SU-DHL-6 (cell line): ENCODE measurements at regions not wholly inside any gene's neighbourhood (a gene's known extent, or its start where the extent isn't known, plus 50 kb on each side); places are given as distances from the start of the nearest gene placed in this dataset.

Source experiments
- H2AFZ ChIP-seq: fragments of 200-600 bp; sonication (generic); 2 replicates; pipeline ENCODE4 v1.6.1; 2014; ENCODE audit warnings: low read depth, mild to moderate bottlenecking, moderate library complexity, mixed read lengths, antibody characterized with exemption, low read length; ENCODE audit not compliant: severe bottlenecking
- H3F3A ChIP-seq: fragments of 200-600 bp; shearing (Covaris generic); 2 replicates; pipeline ENCODE4 v1.6.0; 2016; ENCODE audit warnings: antibody characterized with exemption, mild to moderate bottlenecking; ENCODE audit not compliant: insufficient read depth
- H3K27ac ChIP-seq: fragments of 200-600 bp; sonication (generic); 2 replicates; pipeline ENCODE4 v1.5.1; 2016; ENCODE audit warnings: low read depth, mild to moderate bottlenecking, low read length, moderate library complexity, mixed read lengths
- H3K27me3 ChIP-seq: fragments of 200-600 bp; sonication (generic), shearing (Covaris generic); 2 replicates; pipeline ENCODE4 v1.6.0; 2014; ENCODE audit warnings: mild to moderate bottlenecking, low read length
- H3K36me3 ChIP-seq: fragments of 200-600 bp; sonication (generic); 2 replicates; pipeline ENCODE4 v1.6.1; 2014; ENCODE audit warnings: mild to moderate bottlenecking, low read length, mixed read lengths
- H3K4me2 ChIP-seq: fragments of 300-600, 200-600 bp; shearing (Covaris generic), sonication (generic); 2 replicates; pipeline ENCODE4 v1.6.0; 2014; ENCODE audit warnings: low read length, low read depth, mild to moderate bottlenecking; ENCODE audit not compliant: poor library complexity, severe bottlenecking
- H3K4me3 ChIP-seq: fragments of 200-600 bp; sonication (generic); 2 replicates; pipeline ENCODE4 v1.5.1; 2014; ENCODE audit warnings: antibody characterized with exemption, low read length, mild to moderate bottlenecking, mixed read lengths; ENCODE audit not compliant: insufficient read depth, poor library complexity, severe bottlenecking
- H3K79me2 ChIP-seq: fragments of 200-600 bp; sonication (generic); 2 replicates; pipeline ENCODE4 v1.6.1; 2014; ENCODE audit warnings: mild to moderate bottlenecking, low read length, moderate library complexity; ENCODE audit not compliant: insufficient read depth
- H3K9ac ChIP-seq: fragments of 200-600 bp; sonication (generic); 2 replicates; pipeline ENCODE4 v1.7.0; 2014; ENCODE audit warnings: mild to moderate bottlenecking, low read length
- H3K9me2 ChIP-seq: fragments of 200-600 bp; sonication (generic); replicated peaks from 2 replicates; pipeline ENCODE4 v1.6.1; 2014; ENCODE audit warnings: low read length; ENCODE audit not compliant: insufficient read depth
- H3K9me3 ChIP-seq: fragments of 200-600 bp; sonication (generic); 2 replicates; pipeline ENCODE4 v1.6.1; 2014; ENCODE audit warnings: low read length, mixed read lengths; ENCODE audit not compliant: insufficient read depth
- H4K20me1 ChIP-seq: fragments of 200-600 bp; sonication (generic); 2 replicates; pipeline ENCODE4 v1.6.1; 2014; ENCODE audit warnings: low read depth, mild to moderate bottlenecking, antibody characterized with exemption, low read length, moderate library complexity, mixed read lengths
- EZH2phosphoT487 ChIP-seq: fragments of 200-600 bp; sonication (generic), shearing (Covaris generic); conservative IDR thresholded peaks from 2 replicates; pipeline ENCODE4 v1.6.1; 2018; ENCODE audit warnings: mild to moderate bottlenecking, antibody characterized with exemption, low read length, moderate library complexity, mixed read lengths
- TF ChIP-seq, protein P1 (sequence below): fragments of 200-600 bp; sonication (generic); IDR thresholded peaks from one replicate; pipeline ENCODE4 v1.5.1; 2017; ENCODE audit warnings: antibody characterized with exemption, mild to moderate bottlenecking, low read length, moderate library complexity; ENCODE audit not compliant: insufficient read depth, poor library complexity, severe bottlenecking

GRCh38 chr1:234924450-234925355, 203.9 kb downstream of the TOMM20 start:
- Histone ChIP-seq H3F3A (no peaks in the 10 kb centered on the region), H2AFZ (no peak overlapping the region), H3K27ac (no peak overlapping the region), H3K79me2 (no peaks in the 10 kb centered on the region), H3K9ac (no peak overlapping the region), H3K9me3 (no peaks in the 10 kb centered on the region), H4K20me1 (no peaks in the 10 kb centered on the region), H3K4me2 (no peak overlapping the region), H3K36me3 (no peaks in the 10 kb centered on the region), H3K9me2 (no peaks in the 10 kb centered on the region), H3K27me3 (no peaks in the 10 kb centered on the region), H3K4me3 (no peak overlapping the region)
- TF ChIP-seq, protein P1, sequence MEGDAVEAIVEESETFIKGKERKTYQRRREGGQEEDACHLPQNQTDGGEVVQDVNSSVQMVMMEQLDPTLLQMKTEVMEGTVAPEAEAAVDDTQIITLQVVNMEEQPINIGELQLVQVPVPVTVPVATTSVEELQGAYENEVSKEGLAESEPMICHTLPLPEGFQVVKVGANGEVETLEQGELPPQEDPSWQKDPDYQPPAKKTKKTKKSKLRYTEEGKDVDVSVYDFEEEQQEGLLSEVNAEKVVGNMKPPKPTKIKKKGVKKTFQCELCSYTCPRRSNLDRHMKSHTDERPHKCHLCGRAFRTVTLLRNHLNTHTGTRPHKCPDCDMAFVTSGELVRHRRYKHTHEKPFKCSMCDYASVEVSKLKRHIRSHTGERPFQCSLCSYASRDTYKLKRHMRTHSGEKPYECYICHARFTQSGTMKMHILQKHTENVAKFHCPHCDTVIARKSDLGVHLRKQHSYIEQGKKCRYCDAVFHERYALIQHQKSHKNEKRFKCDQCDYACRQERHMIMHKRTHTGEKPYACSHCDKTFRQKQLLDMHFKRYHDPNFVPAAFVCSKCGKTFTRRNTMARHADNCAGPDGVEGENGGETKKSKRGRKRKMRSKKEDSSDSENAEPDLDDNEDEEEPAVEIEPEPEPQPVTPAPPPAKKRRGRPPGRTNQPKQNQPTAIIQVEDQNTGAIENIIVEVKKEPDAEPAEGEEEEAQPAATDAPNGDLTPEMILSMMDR = no peak
- no peak for TF ChIP-seq EZH2phosphoT487

DNA sequence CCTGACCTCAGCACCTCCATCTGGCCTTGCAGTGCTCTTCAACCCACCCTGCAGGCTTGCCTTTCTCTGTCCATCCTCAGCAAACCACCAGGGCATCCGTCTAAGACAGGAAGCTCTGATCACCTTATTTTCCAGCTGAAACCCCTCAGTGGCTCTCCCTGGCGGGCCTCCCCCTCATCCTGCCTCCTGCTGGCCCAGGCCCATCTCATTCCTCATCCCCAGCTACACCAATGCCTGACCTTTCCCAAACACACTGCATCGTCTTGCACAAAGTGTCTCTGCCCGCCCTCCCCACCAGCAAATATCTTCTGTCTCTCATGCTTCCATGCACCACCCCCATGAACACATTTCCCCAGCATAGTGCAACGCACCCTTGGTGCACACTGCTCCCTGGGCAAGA, 205.0 kb downstream of the TOMM20 start:
- Histone ChIP-seq H3K4me2 (no peak overlapping the region), H4K20me1 (no peaks in the 10 kb centered on the region), H3K27me3 (no peaks in the 10 kb centered on the region), H3K79me2 (no peaks in the 10 kb centered on the region), H3K9me2 (no peaks in the 10 kb centered on the region), H3K9ac (no peak overlapping the region), H3K9me3 (no peaks in the 10 kb centered on the region), H3K4me3 (no peak overlapping the region), H3F3A (no peaks in the 10 kb centered on the region), H3K36me3 (no peaks in the 10 kb centered on the region), H2AFZ (no peak overlapping the region), H3K27ac (no peak overlapping the region)
- no peak for TF ChIP-seq EZH2phosphoT487
- TF ChIP-seq, protein P1 = no peak

- Histone ChIP-seq H3K9me2 (no peaks in the 10 kb centered on the region), H3K4me2 (no peak overlapping the region), H2AFZ (no peak overlapping the region), H3K27ac (no peak overlapping the region), H3K27me3 (no peaks in the 10 kb centered on the region), H3K36me3 (no peaks in the 10 kb centered on the region), H3K9ac (no peak overlapping the region), H3K9me3 (no peaks in the 10 kb centered on the region), H3K4me3 (no peak overlapping the region), H3F3A (no peaks in the 10 kb centered on the region), H3K79me2 (no peaks in the 10 kb centered on the region), H4K20me1 (no peaks in the 10 kb centered on the region)
- TF ChIP-seq EZH2phosphoT487 = no peak
- TF ChIP-seq, protein P1 = no peak
These were observed 205.7 kb downstream of the TOMM20 start for GRCh38 chr1:234922987-234923386.
